ENCODE measurements at regions not wholly inside any gene's neighbourhood (a gene's known extent, or its start where the extent isn't known, plus 50 kb on each side); places are given as distances from the start of the nearest gene placed in this dataset.

- no peaks in the 10 kb centered on the region for H3K27me3 ChIP-seq
- no peaks in the 10 kb centered on the region for H3K36me3 ChIP-seq
- DNase-seq (ENCODE audit: low spot score), result no peak
- no peak for TF ChIP-seq CTCF (IDR thresholded peaks at IDR 0.05)
- H3K4me1 ChIP-seq, result no peaks in the 10 kb centered on the region
- H3K27ac ChIP-seq, result no peak overlapping the region
- H3K4me3 ChIP-seq, result no peak overlapping the region
- peaks cover 0 to 4% of the 10 kb centered on the region in 2 donors for H3K9me3 ChIP-seq
These were observed 481.8 kb downstream of the MTRR start for GRCh38 chr5:8350644-8351339.

GRCh38 chr5:8355981-8356380 is 487.0 kb downstream of the MTRR start:
- no peak overlapping the region for H3K27ac ChIP-seq
- H3K9me3 ChIP-seq, result no peaks in the 10 kb centered on the region
- no peak for DNase-seq (ENCODE audit: low spot score)
- H3K36me3 ChIP-seq, result no peaks in the 10 kb centered on the region
- TF ChIP-seq CTCF (IDR thresholded peaks at IDR 0.05), result no peak
- no peaks in the 10 kb centered on the region for H3K27me3 ChIP-seq
- H3K4me3 ChIP-seq, result no peak overlapping the region
- H3K4me1 ChIP-seq, result no peaks in the 10 kb centered on the region

GRCh38 chr5:8360012-8360411 is 491.1 kb downstream of the MTRR start:
- no peaks in the 10 kb centered on the region for H3K36me3 ChIP-seq
- H3K4me1 ChIP-seq, result no peaks in the 10 kb centered on the region
- no peaks in the 10 kb centered on the region for H3K9me3 ChIP-seq
- no peak for TF ChIP-seq CTCF (IDR thresholded peaks at IDR 0.05)
- no peak overlapping the region for H3K4me3 ChIP-seq
- no peak overlapping the region for H3K27ac ChIP-seq
- DNase-seq (ENCODE audit: low spot score), result no peak
- no peaks in the 10 kb centered on the region for H3K27me3 ChIP-seq

GRCh38 chr5:8362495-8362894 is 493.5 kb downstream of the MTRR start:
- no peak overlapping the region for H3K4me3 ChIP-seq
- no peak overlapping the region for H3K27ac ChIP-seq
- no peak for TF ChIP-seq CTCF (IDR thresholded peaks at IDR 0.05)
- H3K36me3 ChIP-seq, result no peaks in the 10 kb centered on the region
- DNase-seq (ENCODE audit: low spot score), result no peak
- H3K27me3 ChIP-seq, result no peaks in the 10 kb centered on the region
- no peaks in the 10 kb centered on the region for H3K4me1 ChIP-seq
- no peaks in the 10 kb centered on the region for H3K9me3 ChIP-seq

GRCh38 chr5:8363138-8363537 is 494.2 kb downstream of the MTRR start:
- no peak for TF ChIP-seq CTCF (IDR thresholded peaks at IDR 0.05)
- H3K27me3 ChIP-seq, result no peaks in the 10 kb centered on the region
- H3K27ac ChIP-seq, result no peak overlapping the region
- H3K9me3 ChIP-seq, result no peaks in the 10 kb centered on the region
- no peak for DNase-seq (ENCODE audit: low spot score)
- no peaks in the 10 kb centered on the region for H3K36me3 ChIP-seq
- H3K4me1 ChIP-seq, result no peaks in the 10 kb centered on the region
- no peak overlapping the region for H3K4me3 ChIP-seq

- Histone ChIP-seq H3K4me1 (no peaks in the 10 kb centered on the region), H3K27ac (no peak overlapping the region), H3K4me3 (no peak overlapping the region), H3K27me3 (no peaks in the 10 kb centered on the region), H3K9me3 (no peaks in the 10 kb centered on the region), H3K36me3 (no peaks in the 10 kb centered on the region)
- DNase-seq (ENCODE audit: low spot score), result no peak
- no peak for TF ChIP-seq CTCF (IDR thresholded peaks at IDR 0.05)
These were observed 497.3 kb downstream of the MTRR start for GRCh38 chr5:8366266-8366665.
